Endothelial cell of umbilical vein (primary cell): ENCODE measurements at regions not wholly inside any gene's neighbourhood (a gene's known extent, or its start where the extent isn't known, plus 50 kb on each side); places are given as distances from the start of the nearest gene placed in this dataset.

Experiments used
- BruUV-seq: library from RNA; stranded (reverse); fragments of 400-500 nt; replicated peaks from 2 replicates; lab custom pipeline; 2021; lab: Mats Ljungman, UMichigan
- CTCF ChIA-PET: fragments of 300-600, 350-600 bp; sonication (Branson Sonifier 250); formaldehyde crosslinking; loops from one replicate; lab custom pipeline; 2021; ENCODE audit warnings: antibody characterized with exemption, inconsistent platforms; lab: Charles Lee
- POLR2A ChIA-PET: fragments of 300-600, 350-600 bp; sonication (Branson Sonifier 250); formaldehyde crosslinking; loops from one replicate; lab custom pipeline; 2021; ENCODE audit warnings: antibody characterized with exemption, inconsistent platforms; lab: Charles Lee
- DNase-seq: peaks from one replicate; pipeline ENCODE4 v3.0.0-alpha.2; 2011; ENCODE audit warnings: low read depth, low spot score
- FAIRE-seq: peaks from 2 replicates; lab custom pipeline; 2011; peaks lifted over from hg19 to GRCh38; lab: Jason Lieb, UNC
- H2AFZ ChIP-seq: 2 replicates; pipeline ENCODE4 v1.6.0; 2012; ENCODE audit warnings: low read depth, low read length, control low read depth, inconsistent platforms
- H3K27ac ChIP-seq: 2 replicates; pipeline ENCODE4 v1.5.1; 2011; ENCODE audit warnings: low read depth, mild to moderate bottlenecking, control low read depth, low read length, moderate library complexity; ENCODE audit not compliant: insufficient read depth
- H3K27me3 ChIP-seq, 2 experiments: 2 replicates each; pipeline versions ENCODE4 v1.6.0 to v1.6.1; 2011; ENCODE audit warnings: low read length in 2 of 2, mixed read lengths in 1 of 2; ENCODE audit not compliant: control insufficient read depth in 2 of 2, insufficient read depth in 2 of 2
- H3K36me3 ChIP-seq, 2 experiments: 2 replicates in 1 of 2; 3 replicates in 1 of 2; pipeline ENCODE4 v1.5.1; 2011; ENCODE audit warnings: low read length in 2 of 2, mild to moderate bottlenecking in 1 of 2, moderate library complexity in 1 of 2; ENCODE audit not compliant: control insufficient read depth in 2 of 2, insufficient read depth in 2 of 2; ENCODE audit errors: extremely low read depth in 1 of 2
- H3K4me1 ChIP-seq: 3 replicates; pipeline ENCODE4 v1.5.1; 2011; ENCODE audit warnings: mild to moderate bottlenecking, low read length; ENCODE audit not compliant: control insufficient read depth, insufficient read depth; ENCODE audit errors: extremely low read depth
- H3K4me2 ChIP-seq: 2 replicates; pipeline ENCODE4 v1.6.1; 2011; ENCODE audit warnings: low read length, control low read depth, mixed read lengths; ENCODE audit not compliant: insufficient read depth
- H3K4me3 ChIP-seq, 3 experiments: fragments of 200-600 bp in 1 of 3; sonication (generic), shearing (Covaris generic) in 1 of 3; replicated peaks in 1 of 3; 2 replicates each; pipeline ENCODE4 v1.5.1; 2011 to 2016; ENCODE audit warnings: control low read depth in 3 of 3, low read length in 3 of 3, mild to moderate bottlenecking in 2 of 3, inconsistent platforms in 1 of 3, low read depth in 1 of 3, moderate library complexity in 1 of 3; ENCODE audit not compliant: insufficient read depth in 1 of 3
- H3K79me2 ChIP-seq: 2 replicates; pipeline ENCODE4 v1.6.0; 2012; ENCODE audit warnings: low read length, inconsistent platforms; ENCODE audit not compliant: control insufficient read depth, insufficient read depth
- H3K9ac ChIP-seq: replicated peaks from 2 replicates; pipeline ENCODE3; 2011; ENCODE audit warnings: low read length, control low read depth; ENCODE audit not compliant: insufficient read depth; ENCODE audit errors: extremely low read depth
- H3K9me1 ChIP-seq: replicated peaks from 3 replicates; pipeline ENCODE4 v1.6.0; 2011; ENCODE audit warnings: mild to moderate bottlenecking, low read length; ENCODE audit not compliant: control insufficient read depth, insufficient read depth; ENCODE audit errors: extremely low read depth
- H3K9me3 ChIP-seq: replicated peaks from 2 replicates; pipeline ENCODE4 v1.5.1; 2012; ENCODE audit warnings: low read length, inconsistent platforms; ENCODE audit not compliant: control insufficient read depth, insufficient read depth
- H4K20me1 ChIP-seq: replicated peaks from 2 replicates; pipeline ENCODE3; 2011; ENCODE audit warnings: mild to moderate bottlenecking, low read length; ENCODE audit not compliant: control insufficient read depth, insufficient read depth; ENCODE audit errors: extremely low read depth
- CTCF ChIP-seq, 2 donors: IDR thresholded peaks; 1 replicate in 1 of 2; 2 replicates in 1 of 2; pipeline ENCODE4 v1.5.1; 2011; ENCODE audit warnings: low read length in 2 of 2, mild to moderate bottlenecking in 2 of 2, moderate library complexity in 2 of 2, control low read depth in 1 of 2, inconsistent platforms in 1 of 2, low read depth in 1 of 2; ENCODE audit not compliant: insufficient read depth in 1 of 2; ENCODE audit errors: extremely low read depth in 1 of 2
- EZH2 ChIP-seq: IDR thresholded peaks from 2 replicates; pipeline ENCODE4 v1.6.1; 2012; ENCODE audit warnings: borderline replicate concordance, low read depth, mild to moderate bottlenecking, moderate library complexity, low read length, inconsistent platforms; ENCODE audit not compliant: severe bottlenecking
- FOS ChIP-seq: IDR thresholded peaks from 2 replicates; pipeline ENCODE4 v1.6.1; 2011; ENCODE audit warnings: mild to moderate bottlenecking, low read length, moderate library complexity, borderline replicate concordance; ENCODE audit not compliant: insufficient read depth
- GATA2 ChIP-seq: IDR thresholded peaks from 2 replicates; pipeline ENCODE4 v1.7.0; 2011; ENCODE audit warnings: low read depth, mild to moderate bottlenecking, moderate library complexity, mixed read lengths, low read length; ENCODE audit not compliant: insufficient read length, insufficient read depth
- JUN ChIP-seq: IDR thresholded peaks from 2 replicates; pipeline ENCODE4 v1.6.1; 2011; ENCODE audit warnings: borderline replicate concordance, low read depth; ENCODE audit not compliant: insufficient read length, insufficient read depth
- MAX ChIP-seq: IDR thresholded peaks from 2 replicates; pipeline ENCODE4 v1.6.1; 2011; ENCODE audit not compliant: insufficient read depth, insufficient read length
- MYC ChIP-seq: IDR thresholded peaks from one replicate; pipeline ENCODE4 v1.6.1; 2011; ENCODE audit warnings: mild to moderate bottlenecking, low read depth, low read length
- POLR2A ChIP-seq: IDR thresholded peaks from 2 replicates; pipeline ENCODE4 v1.6.1; 2012; ENCODE audit warnings: low read depth, mild to moderate bottlenecking, control low read depth, low read length
- POLR2AphosphoS5 ChIP-seq: IDR thresholded peaks from 2 replicates; pipeline ENCODE4 v1.6.1; 2012; ENCODE audit warnings: low read depth, mild to moderate bottlenecking, control low read depth, low read length, moderate library complexity; ENCODE audit not compliant: insufficient read depth
- dilution Hi-C: fragments of 300-500 bp; cut with MboI; formaldehyde crosslinking; loops from one replicate; pipeline ENCODE4 v1.15.0; 2019; ENCODE audit warnings: low sequenced_read_pairs; ENCODE audit not compliant: extremely low pct_ligation_motif_present
- intact Hi-C: fragments of 100-400 bp; cut with micrococcal nuclease; formaldehyde crosslinking; loops from one replicate; pipeline ENCODE4 v1.10.0; 2022

- BruUV-seq, result no TSS peak
- intact Hi-C loops, result no loop called here
- CTCF ChIA-PET, result no interaction called here
- DNase-seq (no peak), FAIRE-seq (no peak)
- Histone ChIP-seq H3K4me2 (no peak overlapping the region), H2AFZ (no peak overlapping the region), H3K36me3 (no peaks in the 10 kb centered on the region), H4K20me1 (no peaks in the 10 kb centered on the region), H3K27me3 (no peaks in the 10 kb centered on the region), H3K9ac (no peak overlapping the region), H3K9me3 (no peaks in the 10 kb centered on the region), H3K4me1 (no peaks in the 10 kb centered on the region), H3K4me3 (no peak overlapping the region), H3K27ac (no peak overlapping the region), H3K79me2 (no peaks in the 10 kb centered on the region), H3K9me1 (no peaks in the 10 kb centered on the region)
- POLR2A ChIA-PET, result no interaction called here
- dilution Hi-C loops, result no loop called here
- TF ChIP-seq CTCF (IDR thresholded peaks at IDR 0.05; ENCODE audit: extremely low read depth in 1 of 2, insufficient read depth in 1 of 2, low read depth in 1 of 2, low read length in 2 of 2) (no peak), EZH2 (no peak), FOS (no peak), JUN (no peak), GATA2 (no peak), MAX (no peak), POLR2AphosphoS5 (no peak), POLR2A (no peak), MYC (no peak)
Observed at GRCh38 chr4:187903700-187904099, 91.9 kb upstream of the ZFP42 start.
